ENCODE measurements at regions not wholly inside any gene's neighbourhood (a gene's known extent, or its start where the extent isn't known, plus 50 kb on each side); places are given as distances from the start of the nearest gene placed in this dataset.

- DNase-seq, result no peak
- intact Hi-C loops (cut with DNase I), result no loop called here
Observed at GRCh38 chr2:11009891-11010290, 98.2 kb downstream of the KCNF1 start.

DNA sequence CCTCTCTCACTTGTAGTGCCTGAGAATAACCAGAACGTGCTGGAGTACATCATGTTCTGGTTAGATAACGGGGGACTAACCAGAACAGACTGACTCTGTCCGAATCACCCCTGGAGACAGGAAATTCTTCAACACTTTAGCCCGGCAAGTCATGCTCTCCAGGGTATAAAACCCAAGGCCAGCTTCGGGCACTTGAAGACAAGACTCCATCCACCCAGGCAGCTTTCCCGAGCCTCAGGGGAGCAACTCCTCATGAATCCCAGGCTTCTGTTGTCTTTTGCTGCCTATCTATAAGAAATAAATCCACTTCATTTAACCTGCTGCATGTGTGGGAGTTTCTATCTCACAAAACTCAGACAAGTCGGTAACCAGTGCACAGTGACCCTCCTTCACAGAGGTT, 99.6 kb downstream of the KCNF1 start:
- DNase-seq, result peak in 1 of 42 donors; percentile 2
- intact Hi-C loops (cut with DNase I), result no loop called here

GRCh38 chr2:11012131-11012693, 100.5 kb downstream of the KCNF1 start:
- intact Hi-C loops (cut with DNase I), result no loop called here
- no peak for DNase-seq

GRCh38 chr2:11013196-11013595, 101.5 kb downstream of the KCNF1 start:
- peak in 2 of 42 donors; percentile 1 to 19 for DNase-seq
- intact Hi-C loops (cut with DNase I), result no loop called here

DNA sequence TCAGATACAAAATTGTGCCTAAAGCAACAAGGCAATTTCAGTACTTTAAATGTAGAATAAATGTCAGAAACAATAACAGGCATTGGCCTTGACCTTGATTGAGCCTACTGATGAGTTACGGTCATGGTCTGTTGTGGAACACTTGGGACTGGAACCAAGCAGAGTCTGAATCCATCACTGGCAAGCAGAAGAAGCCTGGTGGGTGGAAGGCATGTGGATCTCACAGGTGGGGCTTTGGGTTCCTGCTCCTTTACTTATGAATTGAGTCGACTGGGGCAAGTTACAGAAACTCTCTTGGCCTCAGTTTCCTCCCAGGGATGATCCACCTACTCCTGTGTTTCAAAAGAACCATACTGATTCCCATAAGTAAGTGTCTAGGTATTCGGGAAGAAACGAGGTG, 102.3 kb downstream of the KCNF1 start:
- intact Hi-C loops (cut with DNase I), result no loop called here
- peak in 1 of 42 donors; percentile 17 for DNase-seq

GRCh38 chr2:11016735-11017388, 105.1 kb downstream of the KCNF1 start:
- peak in 1 of 42 donors; percentile 7 for DNase-seq
- intact Hi-C loops (cut with DNase I), result no loop called here

DNA sequence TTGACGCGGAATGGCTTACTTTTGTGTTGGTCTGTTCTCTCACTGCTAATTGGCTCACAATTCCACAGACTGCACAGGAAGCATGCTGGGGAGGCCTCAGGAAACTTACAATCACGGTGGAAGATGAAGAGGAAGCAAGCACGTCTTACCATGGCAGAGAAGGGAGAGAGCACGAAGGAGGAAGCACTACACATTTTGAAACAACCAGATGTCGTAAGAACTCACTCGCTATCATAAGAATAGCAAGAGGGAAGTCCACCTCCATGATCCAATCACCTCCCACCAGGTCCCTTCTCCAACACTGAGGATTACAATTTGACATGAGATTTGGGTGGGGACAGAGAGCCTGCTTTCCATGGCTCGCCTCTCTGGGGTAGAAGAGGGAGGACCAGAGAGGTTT, 106.2 kb downstream of the KCNF1 start:
- DNase-seq, result no peak
- intact Hi-C loops (cut with DNase I), result no loop called here

DNA sequence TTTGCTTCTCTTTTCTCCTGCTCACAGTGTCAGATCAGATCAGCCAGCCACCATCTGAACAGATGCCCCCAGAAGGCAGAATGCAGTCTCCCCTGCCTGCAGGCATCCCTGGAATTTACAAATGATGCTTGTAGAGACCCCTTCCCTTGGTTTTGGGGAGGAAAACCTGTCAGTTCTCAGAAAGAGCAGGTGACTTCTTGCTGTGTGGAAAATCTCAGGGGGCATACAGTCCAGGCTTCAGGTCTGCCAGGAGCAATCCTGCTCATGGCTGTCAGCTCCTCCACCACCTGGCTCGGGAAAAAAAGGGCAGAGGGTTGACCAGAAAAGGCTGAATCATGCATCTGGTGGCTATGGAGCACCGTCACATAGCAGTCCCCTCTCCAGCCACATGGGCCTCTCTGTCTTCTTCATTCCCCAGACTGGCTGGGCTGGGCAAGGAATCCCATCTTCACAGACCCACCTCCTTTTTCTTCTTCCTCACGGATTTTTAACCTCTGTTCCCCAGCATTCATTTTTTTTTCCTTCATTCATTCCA, 107.0 kb downstream of the KCNF1 start:
- peak in 1 of 42 donors; percentile 13 for DNase-seq
- intact Hi-C loops (cut with DNase I), result no loop called here

DNA sequence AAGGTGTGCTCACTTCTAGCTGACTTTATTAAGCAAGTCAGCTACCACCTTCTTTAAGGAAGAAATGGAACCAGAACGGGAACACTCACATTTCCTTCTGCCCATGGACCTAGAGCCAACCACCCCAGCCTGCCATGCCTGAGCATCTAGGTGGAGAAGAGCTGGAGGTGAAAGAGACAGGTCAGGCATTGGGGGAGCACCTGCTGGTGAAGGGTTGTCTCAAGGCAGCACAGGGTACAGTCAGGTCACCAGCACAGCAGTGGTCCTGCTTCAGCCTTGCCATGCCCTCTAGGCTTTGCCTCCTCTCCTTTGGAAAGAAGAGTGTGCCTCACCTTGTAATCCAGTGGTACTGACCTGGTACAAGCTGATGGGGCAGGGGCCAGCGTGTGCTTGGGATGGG, 107.9 kb downstream of the KCNF1 start:
- DNase-seq, result peak in 1 of 42 donors; percentile 5
- intact Hi-C loops (cut with DNase I), result loop anchor here (10.0 kb wide), 1 partner anchor 95 kb away; no protein-coding TSS in a partner anchor

DNA sequence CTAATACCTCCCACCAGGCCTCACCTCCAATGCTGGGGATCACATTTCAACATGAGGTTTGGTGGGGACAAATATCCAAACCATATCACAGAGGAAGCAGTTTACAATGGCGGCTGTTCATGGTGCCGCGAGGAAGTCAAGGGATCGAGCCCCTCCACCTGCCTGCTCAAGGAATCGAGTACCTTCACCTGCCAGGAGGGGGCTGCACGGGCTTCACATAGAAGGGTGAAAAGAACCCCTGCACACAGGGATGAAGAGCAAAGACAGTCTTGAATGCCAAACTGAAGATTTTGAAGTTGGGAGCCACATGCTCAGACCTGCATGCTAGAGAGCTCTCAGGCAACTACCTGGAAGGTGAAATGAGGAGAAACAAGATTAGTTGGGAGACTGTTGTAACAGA, 110.3 kb downstream of the KCNF1 start:
- intact Hi-C loops (cut with DNase I), result loop anchor here (10.0 kb wide), 1 partner anchor 97 kb away; no protein-coding TSS in a partner anchor
- DNase-seq, result peak in 1 of 42 donors; percentile 30

- intact Hi-C loops (cut with DNase I), result loop anchor here (10.0 kb wide), 1 partner anchor 98 kb away; no protein-coding TSS in a partner anchor
- peak in 4 of 42 donors; percentile 20 to 47 (median 29) for DNase-seq
Observed at GRCh38 chr2:11022591-11023273, 111.0 kb downstream of the KCNF1 start.

DNA sequence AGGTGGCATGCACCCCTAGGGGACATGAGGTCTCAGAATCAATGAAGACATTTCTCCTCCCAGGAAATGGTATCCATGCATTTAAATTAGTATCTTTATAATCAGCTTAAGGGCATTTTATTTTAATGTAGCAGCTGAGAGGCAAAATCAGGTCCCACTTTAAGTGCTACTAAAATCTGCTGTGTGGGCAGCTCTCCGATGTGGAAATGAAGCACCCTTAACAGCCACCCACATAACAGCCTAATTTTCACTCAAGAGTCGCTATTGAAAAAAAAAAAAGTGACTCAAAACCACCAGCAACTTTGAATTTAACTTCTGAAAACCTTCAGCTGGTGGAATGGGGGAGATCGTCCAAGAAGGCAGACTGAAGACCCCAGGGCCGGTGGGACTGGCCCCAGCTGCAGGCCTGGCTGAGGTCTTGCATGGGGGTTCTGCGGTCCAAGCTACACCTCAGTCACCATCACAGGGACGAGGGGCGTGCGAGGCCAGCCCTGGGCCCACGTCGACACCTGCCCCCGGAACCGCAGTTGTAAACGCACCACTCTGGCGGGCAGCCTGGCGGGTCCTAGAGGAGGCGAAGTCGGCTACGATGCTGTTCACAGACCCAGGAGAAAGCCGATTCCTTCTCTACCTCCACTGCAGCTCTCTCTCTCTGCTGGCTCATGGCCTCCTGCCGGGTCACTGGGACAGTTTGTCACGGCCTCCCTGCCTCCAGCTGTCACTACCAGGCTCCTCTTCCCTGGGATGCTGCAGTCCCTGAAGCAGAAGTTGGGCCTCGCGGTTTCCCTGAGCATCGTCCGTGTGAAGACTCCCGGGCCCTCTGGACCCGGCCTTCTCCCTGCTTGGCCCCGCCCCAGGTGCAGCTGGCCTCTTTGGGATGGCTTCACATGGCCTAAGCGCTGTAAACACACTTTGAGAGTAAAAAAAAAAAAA, 111.9 kb downstream of the KCNF1 start:
- intact Hi-C loops (cut with DNase I), result loop anchor here (10.0 kb wide), 1 partner anchor 99 kb away; no protein-coding TSS in a partner anchor
- DNase-seq, result peak in 14 of 42 donors; percentile 20 to 73 (median 44)

- DNase-seq, result peak in 1 of 42 donors; percentile 34
- intact Hi-C loops (cut with DNase I), result loop anchor here (10.0 kb wide), 1 partner anchor 99 kb away; no protein-coding TSS in a partner anchor
Observed at GRCh38 chr2:11024259-11024645, 112.5 kb downstream of the KCNF1 start.

DNA sequence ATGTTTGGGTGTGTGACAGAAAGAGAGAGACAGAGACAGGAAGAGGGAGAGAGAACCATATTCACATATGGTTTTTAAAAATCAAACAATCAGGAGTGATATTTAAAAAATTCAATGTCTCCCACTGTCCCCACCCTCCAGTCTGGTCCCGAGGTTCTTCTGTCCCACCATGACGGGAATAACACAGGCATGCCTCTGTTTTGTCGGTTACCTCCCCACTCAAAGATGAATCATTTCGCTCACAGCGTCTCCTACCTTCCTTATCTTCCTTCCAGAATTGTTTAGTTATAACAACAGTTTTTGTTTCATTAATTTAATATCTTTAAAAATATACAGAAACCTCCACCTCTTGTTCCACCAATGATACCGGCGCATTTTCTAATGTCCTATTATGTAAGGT, 113.0 kb downstream of the KCNF1 start:
- intact Hi-C loops (cut with DNase I), result loop anchor here (10.0 kb wide), 1 partner anchor 100 kb away; no protein-coding TSS in a partner anchor
- DNase-seq, result peak in 8 of 42 donors; percentile 13 to 65 (median 30)

DNA sequence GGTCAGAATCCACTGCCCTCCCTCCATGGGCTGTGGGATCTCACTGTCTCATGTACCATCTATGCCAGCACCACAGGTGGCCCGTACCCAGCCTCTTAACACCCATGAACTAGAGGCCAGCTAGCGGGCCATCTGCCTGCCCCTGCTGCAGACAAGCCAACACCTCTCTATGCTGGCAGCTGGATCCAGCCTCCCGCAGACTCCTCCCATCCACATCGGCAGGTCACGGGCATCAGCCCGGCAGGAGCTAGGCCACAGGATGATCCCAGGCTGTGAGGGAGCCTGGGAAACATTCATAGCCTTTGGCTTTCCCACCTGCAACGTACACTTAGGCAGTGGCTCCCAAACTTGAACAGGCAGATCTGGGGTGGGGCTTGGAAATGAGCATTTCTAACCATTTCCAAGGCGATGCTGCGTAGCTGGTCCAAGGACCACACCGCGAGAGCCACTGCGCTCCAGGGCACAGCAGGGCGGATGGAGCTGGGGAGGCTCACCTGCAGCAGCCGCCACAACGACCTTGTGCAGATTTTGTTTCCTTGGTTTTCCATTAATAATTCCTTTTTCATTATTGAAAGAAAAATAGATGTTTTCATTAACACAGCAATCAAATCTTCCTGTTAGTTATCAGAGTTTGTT, 114.7 kb downstream of the KCNF1 start:
- DNase-seq, result peak in 1 of 42 donors; percentile 21
- intact Hi-C loops (cut with DNase I), result loop anchor here (10.0 kb wide), 1 partner anchor 102 kb away; no protein-coding TSS in a partner anchor

GRCh38 chr2:11027195-11027594, 115.5 kb downstream of the KCNF1 start:
- intact Hi-C loops (cut with DNase I), result loop anchor here (10.0 kb wide), 1 partner anchor 102 kb away; no protein-coding TSS in a partner anchor
- DNase-seq, result peak in 1 of 42 donors; percentile 16

DNA sequence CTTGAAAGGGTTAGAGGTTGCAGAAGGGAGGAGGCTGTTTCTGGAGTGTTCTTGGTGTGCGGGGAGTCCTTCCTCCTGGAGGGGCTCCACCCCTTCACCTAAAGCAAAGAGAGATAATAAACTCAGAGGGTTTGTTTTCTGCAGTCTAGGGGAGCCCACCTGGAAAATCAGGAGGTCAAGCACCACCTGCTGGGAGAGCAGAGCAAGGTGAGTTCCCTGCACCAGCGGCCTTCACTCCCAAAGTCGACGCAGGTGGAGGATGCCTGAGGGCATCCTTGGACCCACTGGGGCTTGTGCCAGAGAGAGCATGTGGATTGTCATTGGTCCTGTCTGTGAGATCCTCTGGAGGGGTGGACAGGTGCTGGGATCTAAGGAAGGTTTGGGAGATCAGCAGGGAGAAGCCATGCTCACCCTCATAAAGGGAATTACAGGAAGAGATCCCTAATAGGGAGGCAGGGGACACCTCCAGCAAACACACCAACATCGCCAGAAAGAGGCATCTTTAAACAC, 116.7 kb downstream of the KCNF1 start:
- DNase-seq, result peak in 1 of 42 donors; percentile 40
- intact Hi-C loops (cut with DNase I), result loop anchor here (10.0 kb wide), 1 partner anchor 104 kb away; no protein-coding TSS in a partner anchor

- no peak for DNase-seq
- intact Hi-C loops (cut with DNase I), result loop anchor here (10.0 kb wide), 1 partner anchor 104 kb away; no protein-coding TSS in a partner anchor
Observed at GRCh38 chr2:11029136-11029535, 117.4 kb downstream of the KCNF1 start.
